ENCODE measurements at regions not wholly inside any gene's neighbourhood (a gene's known extent, or its start where the extent isn't known, plus 50 kb on each side); places are given as distances from the start of the nearest gene placed in this dataset.
"Not testable (repeated sequence)": the region's sequence is repeated elsewhere in the genome, so short reads cannot be mapped to it uniquely, and the experiment has no call there.

GRCh38 chr9:84068872-84069271 is 88.3 kb downstream of the RMI1 start:
- whole genome bisulfite sequencing, 2 donors, result 55 to 70% methylated on average over 5 of the region's 5 CpGs
- no peak for TF ChIP-seq POLR2A (IDR thresholded peaks at IDR 0.05)
- TF ChIP-seq CTCF (IDR thresholded peaks at IDR 0.05), result no peak
- intact Hi-C loops (cut with DNase I; ENCODE audit: low total_unique reads), result no loop called here
- DNase-seq (ENCODE audit: low spot score in 2 of 2), result no peak
- H3K4me3 ChIP-seq (ENCODE audit: low read depth, poor library complexity, severe bottlenecking), result no peak overlapping the region

DNA sequence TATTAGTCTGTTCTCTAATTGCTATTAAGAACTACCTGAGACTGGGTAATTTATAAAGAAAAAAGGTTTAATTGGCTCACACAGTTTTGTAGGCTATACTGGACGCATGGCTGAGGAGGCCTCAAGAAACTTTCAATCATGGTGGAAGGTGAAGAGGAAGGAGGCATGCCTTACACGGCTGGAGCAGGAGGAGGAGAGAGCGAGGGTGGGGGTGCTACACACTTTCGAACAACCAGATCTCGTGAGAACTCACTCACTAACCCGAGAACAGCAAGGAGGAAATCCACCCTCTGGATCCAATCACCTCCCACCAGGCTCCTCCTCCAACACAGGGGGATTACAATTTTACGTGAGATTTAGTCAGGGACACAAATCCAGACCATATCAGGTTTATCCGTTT is 90.0 kb downstream of the RMI1 start:
- TF ChIP-seq CTCF (IDR thresholded peaks at IDR 0.05) (no peak), POLR2A (IDR thresholded peaks at IDR 0.05) (no peak)
- no peak for DNase-seq (ENCODE audit: low spot score in 2 of 2)
- WGBS, 2 donors, result 78 to 88% methylated on average over 8 of the region's 8 CpGs
- intact Hi-C loops (cut with DNase I; ENCODE audit: low total_unique reads), result loop anchor here (5.0 kb wide), 1 partner anchor 593 kb away; no protein-coding TSS in a partner anchor
- no peak overlapping the region for H3K4me3 ChIP-seq (ENCODE audit: low read depth, poor library complexity, severe bottlenecking)

DNA sequence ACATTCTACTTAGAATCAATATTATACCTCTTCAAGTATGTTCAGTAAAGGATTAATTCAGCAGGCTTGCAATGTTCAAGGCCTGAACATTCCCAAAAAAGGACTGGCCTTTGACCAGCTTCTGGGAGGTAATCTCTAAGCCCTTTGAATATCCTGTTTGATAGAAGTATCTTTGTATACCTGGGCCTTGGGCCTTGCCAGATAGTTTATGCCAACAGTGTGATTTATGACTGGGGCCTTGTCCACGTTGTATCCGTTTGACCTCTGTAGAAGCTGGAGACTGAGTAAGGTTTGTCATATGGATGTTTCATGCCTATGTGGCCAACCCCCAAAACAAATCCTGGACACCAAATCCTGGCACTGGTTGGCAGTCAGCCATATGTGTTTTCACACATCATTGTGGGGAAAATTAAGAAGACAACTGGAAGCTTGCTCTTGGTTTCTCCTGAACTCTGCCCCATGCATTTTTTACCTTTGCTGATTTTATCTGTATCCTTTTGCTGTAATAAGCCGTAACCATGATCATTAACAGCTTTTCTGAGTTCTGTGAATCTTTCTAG is 92.1 kb downstream of the RMI1 start:
- DNase-seq (ENCODE audit: low spot score in 2 of 2), result no peak
- intact Hi-C loops (cut with DNase I; ENCODE audit: low total_unique reads), result loop anchor here (5.0 kb wide), 1 partner anchor 595 kb away; no protein-coding TSS in a partner anchor
- WGBS, 2 donors, result 82 to 84% methylated on average over 3 of the region's 3 CpGs
- no peak overlapping the region for H3K4me3 ChIP-seq (ENCODE audit: low read depth, poor library complexity, severe bottlenecking)
- no peak for TF ChIP-seq POLR2A (IDR thresholded peaks at IDR 0.05)

- no peak overlapping the region for H3K4me3 ChIP-seq (ENCODE audit: low read depth, poor library complexity, severe bottlenecking)
- DNase-seq (ENCODE audit: low spot score in 2 of 2), result no peak
- no peak for TF ChIP-seq CTCF (IDR thresholded peaks at IDR 0.05)
- TF ChIP-seq POLR2A (IDR thresholded peaks at IDR 0.05), result no peak
- intact Hi-C loops (cut with DNase I; ENCODE audit: low total_unique reads), result no loop called here
Observed at GRCh38 chr9:84075004-84075403, 94.4 kb downstream of the RMI1 start.

DNA sequence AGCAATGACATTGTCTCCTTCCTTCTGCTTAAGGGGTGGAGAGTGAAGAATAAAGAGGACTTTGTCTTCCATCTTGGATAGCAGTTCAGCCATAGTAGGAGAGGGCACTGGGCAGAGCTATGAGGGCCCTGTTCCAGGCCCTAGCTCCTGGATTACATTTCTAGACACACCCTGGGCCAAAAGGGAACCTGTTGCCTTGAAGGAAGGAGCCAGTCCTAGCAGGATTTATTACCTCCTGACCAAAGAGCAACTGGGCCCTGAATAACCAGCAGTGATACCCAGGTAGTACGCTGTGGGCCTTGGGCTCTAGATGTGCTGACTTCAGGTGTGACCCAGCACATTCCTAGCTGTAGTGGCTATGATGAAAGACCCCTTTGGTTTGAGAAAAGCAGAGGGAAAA is 95.8 kb downstream of the RMI1 start:
- intact Hi-C loops (cut with DNase I; ENCODE audit: low total_unique reads), result no loop called here
- TF ChIP-seq POLR2A (IDR thresholded peaks at IDR 0.05) (no peak), CTCF (IDR thresholded peaks at IDR 0.05) (no peak)
- H3K4me3 ChIP-seq (ENCODE audit: low read depth, poor library complexity, severe bottlenecking), result no peak overlapping the region
- DNase-seq (ENCODE audit: low spot score in 2 of 2), result no peak
- WGBS, 2 donors, result 92 to 100% methylated on average over 1 of the region's 1 CpG

DNA sequence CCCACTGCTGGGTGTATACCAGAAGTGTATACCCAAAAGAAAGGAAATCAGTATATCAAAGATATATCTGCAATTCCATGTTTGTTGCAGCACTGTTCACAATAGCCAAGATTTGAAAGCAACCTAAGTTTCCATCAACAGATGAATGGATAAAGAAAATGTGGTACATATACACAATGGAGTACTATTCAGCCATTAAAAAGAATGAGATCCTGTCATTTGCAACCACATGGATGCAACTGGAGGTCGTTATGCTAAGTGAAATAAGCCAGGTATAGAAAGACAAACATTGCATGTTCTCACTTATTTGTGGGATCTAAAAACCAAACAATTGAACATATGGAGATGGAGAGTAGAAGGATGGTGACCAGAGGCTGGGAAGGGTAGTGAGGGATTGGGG is 97.2 kb downstream of the RMI1 start:
- intact Hi-C loops (cut with DNase I; ENCODE audit: low total_unique reads); H3K4me3 ChIP-seq (ENCODE audit: low read depth, poor library complexity, severe bottlenecking); DNase-seq (ENCODE audit: low spot score in 2 of 2): not testable (repeated sequence)
- WGBS, 2 donors, result 56 to 67% methylated on average over 1 of the region's 1 CpG

GRCh38 chr9:84079994-84080393 is 99.4 kb downstream of the RMI1 start:
- no peak for TF ChIP-seq POLR2A (IDR thresholded peaks at IDR 0.05)
- no peak for TF ChIP-seq CTCF (IDR thresholded peaks at IDR 0.05)
- H3K4me3 ChIP-seq (ENCODE audit: low read depth, poor library complexity, severe bottlenecking), result no peak overlapping the region
- WGBS, 2 donors, result 61 to 64% methylated on average over 4 of the region's 4 CpGs
- intact Hi-C loops (cut with DNase I; ENCODE audit: low total_unique reads), result no loop called here
- DNase-seq (ENCODE audit: low spot score in 2 of 2), result no peak

Measured in lower leg skin (tissue), 4 donors.